ENCODE measurements at regions not wholly inside any gene's neighbourhood (a gene's known extent, or its start where the extent isn't known, plus 50 kb on each side); places are given as distances from the start of the nearest gene placed in this dataset.

DNA sequence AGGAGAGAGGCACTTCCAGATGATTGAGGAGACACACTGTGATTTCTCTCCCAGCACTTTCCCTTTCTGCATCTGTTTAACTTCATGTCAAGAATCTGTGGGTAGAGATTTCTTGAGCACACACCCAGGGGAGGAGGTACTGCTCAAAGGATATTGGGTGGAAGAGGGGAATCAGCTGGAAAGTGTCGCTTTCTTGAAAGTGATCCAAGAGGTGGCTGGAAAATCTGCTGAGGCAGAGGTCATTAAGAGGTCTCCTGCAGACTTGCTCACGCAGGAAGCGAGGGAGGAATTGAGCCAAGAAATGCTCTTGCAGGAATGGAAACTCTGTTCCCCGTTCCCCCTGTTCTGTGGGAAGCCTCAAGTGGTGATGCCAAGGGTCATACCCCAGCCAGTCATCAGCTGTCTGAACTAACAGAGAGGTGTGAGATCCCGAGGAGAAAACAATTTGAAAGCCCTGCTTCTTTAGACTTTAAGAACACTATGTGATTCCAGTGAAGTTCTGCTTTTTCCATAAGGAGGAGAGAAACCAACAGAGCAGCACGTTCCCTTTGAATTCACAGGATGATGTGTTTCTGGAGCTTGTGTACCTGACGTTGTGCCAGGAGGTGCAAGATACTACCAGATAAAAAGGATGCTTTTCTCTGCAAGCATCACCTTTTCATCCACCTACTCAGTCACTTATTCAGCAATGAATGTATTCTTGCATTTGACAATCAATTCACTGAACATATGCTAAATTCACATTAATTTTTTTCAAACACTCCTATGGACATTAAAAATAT, 163.4 kb upstream of the GPR12 start:
- TF ChIP-seq POLR2AphosphoS5 (IDR thresholded peaks at IDR 0.05) = no peak
- TF ChIP-seq, protein P1, sequence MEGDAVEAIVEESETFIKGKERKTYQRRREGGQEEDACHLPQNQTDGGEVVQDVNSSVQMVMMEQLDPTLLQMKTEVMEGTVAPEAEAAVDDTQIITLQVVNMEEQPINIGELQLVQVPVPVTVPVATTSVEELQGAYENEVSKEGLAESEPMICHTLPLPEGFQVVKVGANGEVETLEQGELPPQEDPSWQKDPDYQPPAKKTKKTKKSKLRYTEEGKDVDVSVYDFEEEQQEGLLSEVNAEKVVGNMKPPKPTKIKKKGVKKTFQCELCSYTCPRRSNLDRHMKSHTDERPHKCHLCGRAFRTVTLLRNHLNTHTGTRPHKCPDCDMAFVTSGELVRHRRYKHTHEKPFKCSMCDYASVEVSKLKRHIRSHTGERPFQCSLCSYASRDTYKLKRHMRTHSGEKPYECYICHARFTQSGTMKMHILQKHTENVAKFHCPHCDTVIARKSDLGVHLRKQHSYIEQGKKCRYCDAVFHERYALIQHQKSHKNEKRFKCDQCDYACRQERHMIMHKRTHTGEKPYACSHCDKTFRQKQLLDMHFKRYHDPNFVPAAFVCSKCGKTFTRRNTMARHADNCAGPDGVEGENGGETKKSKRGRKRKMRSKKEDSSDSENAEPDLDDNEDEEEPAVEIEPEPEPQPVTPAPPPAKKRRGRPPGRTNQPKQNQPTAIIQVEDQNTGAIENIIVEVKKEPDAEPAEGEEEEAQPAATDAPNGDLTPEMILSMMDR (IDR thresholded peaks at IDR 0.05) = no peak
- TF ChIP-seq POLR2A (IDR thresholded peaks at IDR 0.05) = no peak
- H3K27ac ChIP-seq = no peak overlapping the region
- intact Hi-C loops (cut with DNase I; ENCODE audit: low total_unique reads) = no loop called here
- DNase-seq (ENCODE audit: low spot score in 2 of 2) = no peak
- no peaks in the 10 kb centered on the region for H3K9me3 ChIP-seq
- no peaks in the 10 kb centered on the region for H3K36me3 ChIP-seq
- H3K27me3 ChIP-seq = peaks cover 0 to 10% of the 10 kb centered on the region in 2 donors
- no peaks in the 10 kb centered on the region for H3K4me1 ChIP-seq
- no peak overlapping the region for H3K4me3 ChIP-seq

DNA sequence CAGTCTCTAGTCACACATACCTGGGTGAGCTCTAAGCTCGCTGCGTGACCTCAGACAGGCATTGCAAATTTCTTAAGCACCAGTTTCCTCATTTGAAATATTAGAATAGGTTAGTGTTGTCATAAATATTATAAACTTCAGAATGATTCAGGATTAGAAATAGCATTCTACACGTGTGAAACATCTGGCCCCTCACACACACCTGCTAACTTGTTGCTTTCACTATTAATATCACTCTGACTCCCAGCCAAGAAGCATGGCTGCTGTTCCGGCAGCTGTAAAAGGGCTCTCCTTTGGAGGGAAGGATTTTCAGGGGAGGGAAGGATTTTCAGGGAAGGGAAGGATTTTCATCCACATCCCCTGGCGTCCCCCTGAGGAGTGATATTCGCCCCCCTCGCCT, 161.3 kb upstream of the GPR12 start:
- Histone ChIP-seq H3K4me1 (no peaks in the 10 kb centered on the region), H3K27ac (no peak overlapping the region), H3K27me3 (peaks cover 0 to 10% of the 10 kb centered on the region in 2 donors), H3K36me3 (no peaks in the 10 kb centered on the region), H3K9me3 (no peaks in the 10 kb centered on the region), H3K4me3 (no peak overlapping the region)
- DNase-seq (ENCODE audit: low spot score in 2 of 2) = no peak
- TF ChIP-seq POLR2A (IDR thresholded peaks at IDR 0.05) = no peak
- TF ChIP-seq, protein P1 (IDR thresholded peaks at IDR 0.05) = no peak
- no peak for TF ChIP-seq POLR2AphosphoS5 (IDR thresholded peaks at IDR 0.05)
- intact Hi-C loops (cut with DNase I; ENCODE audit: low total_unique reads) = no loop called here

DNA sequence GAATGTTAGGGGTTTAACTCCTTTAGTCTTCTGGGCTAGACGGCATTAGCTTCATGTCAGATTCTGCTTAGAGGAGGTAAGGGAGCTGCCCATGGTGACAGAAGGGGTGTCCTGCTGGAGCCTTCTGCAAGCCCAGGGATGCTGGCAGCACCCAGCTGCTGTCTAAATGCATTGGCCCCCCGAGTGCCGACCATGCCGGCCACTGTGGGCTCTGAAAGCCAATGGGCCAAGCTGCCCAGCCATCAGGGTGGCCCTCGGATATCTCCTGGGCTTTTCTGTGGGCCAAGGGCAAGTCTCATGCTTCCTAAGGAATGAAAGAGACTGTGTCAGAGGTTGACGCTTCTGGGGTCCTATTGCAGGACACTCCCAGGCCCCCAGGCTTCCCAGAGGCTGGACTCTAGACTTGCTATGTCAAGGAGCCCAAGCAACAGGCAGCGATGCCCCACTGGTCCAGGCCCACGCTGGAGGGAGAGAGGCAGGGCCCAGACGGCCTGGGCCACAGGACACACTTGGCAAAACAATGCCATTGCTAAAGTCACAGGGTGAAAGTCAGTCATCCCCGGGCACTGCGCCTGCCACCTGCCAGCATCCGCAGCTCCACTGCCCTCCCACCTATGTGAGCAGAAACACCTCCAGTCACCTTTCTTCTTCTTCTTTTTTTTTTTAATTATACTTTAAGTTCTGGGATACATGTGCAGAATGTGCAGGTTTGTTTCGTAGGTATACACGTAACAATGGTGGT, 160.2 kb upstream of the GPR12 start:
- Histone ChIP-seq H3K27me3 (peaks cover 0 to 10% of the 10 kb centered on the region in 2 donors), H3K4me3 (no peak overlapping the region), H3K4me1 (no peaks in the 10 kb centered on the region), H3K9me3 (no peaks in the 10 kb centered on the region), H3K36me3 (no peaks in the 10 kb centered on the region), H3K27ac (no peak overlapping the region)
- TF ChIP-seq, protein P1 (IDR thresholded peaks at IDR 0.05) = no peak
- TF ChIP-seq POLR2A (IDR thresholded peaks at IDR 0.05) = no peak
- no peak for TF ChIP-seq POLR2AphosphoS5 (IDR thresholded peaks at IDR 0.05)
- intact Hi-C loops (cut with DNase I; ENCODE audit: low total_unique reads) = no loop called here
- no peak for DNase-seq (ENCODE audit: low spot score in 2 of 2)

DNA sequence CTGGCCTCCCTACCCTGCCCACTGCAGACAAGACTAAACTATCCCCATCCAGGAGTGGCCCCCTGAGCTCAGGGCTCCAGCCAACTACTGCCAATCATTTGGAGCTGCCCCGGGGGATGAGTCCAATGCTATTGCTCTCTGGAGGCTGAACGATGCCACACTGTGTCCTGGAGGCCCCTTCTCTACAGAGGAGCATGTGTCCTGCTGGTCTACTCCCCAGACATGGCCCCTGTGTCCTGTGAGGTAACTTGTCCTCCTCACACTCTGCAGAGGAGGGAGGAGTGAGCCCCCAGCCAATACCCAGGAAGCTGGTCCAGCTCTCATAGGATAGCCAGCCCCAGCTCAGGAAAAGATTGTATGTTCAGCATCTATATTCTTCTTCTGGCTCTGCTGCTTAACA, 159.1 kb upstream of the GPR12 start:
- no peaks in the 10 kb centered on the region for H3K9me3 ChIP-seq
- no peak overlapping the region for H3K27ac ChIP-seq
- H3K27me3 ChIP-seq = peaks cover 0 to 6% of the 10 kb centered on the region in 2 donors
- no peaks in the 10 kb centered on the region for H3K4me1 ChIP-seq
- intact Hi-C loops (cut with DNase I; ENCODE audit: low total_unique reads) = no loop called here
- H3K36me3 ChIP-seq = no peaks in the 10 kb centered on the region
- TF ChIP-seq, protein P1 (IDR thresholded peaks at IDR 0.05) = no peak
- TF ChIP-seq POLR2A (IDR thresholded peaks at IDR 0.05) (no peak), POLR2AphosphoS5 (IDR thresholded peaks at IDR 0.05) (no peak)
- no peak for DNase-seq (ENCODE audit: low spot score in 2 of 2)
- no peak overlapping the region for H3K4me3 ChIP-seq

DNA sequence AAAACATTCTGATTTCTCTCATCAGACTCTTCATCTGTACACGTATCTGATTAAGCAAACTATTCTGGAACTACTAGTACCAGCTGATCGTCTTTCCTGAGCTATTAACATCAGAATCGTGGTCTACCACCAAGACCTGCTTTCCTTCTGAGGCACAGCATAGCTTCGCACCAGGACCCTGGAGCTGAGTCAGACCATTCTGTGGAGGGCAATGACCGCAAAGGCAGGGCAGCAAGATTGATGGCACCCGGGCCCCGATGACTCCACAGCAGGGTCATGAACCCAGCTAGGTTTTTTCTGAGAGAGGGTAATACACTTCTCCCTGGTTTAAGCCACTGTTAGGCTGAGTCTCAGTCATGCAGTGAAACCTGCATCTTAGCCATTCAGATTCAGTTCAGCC, 158.7 kb upstream of the GPR12 start:
- TF ChIP-seq POLR2A (IDR thresholded peaks at IDR 0.05) = no peak
- TF ChIP-seq, protein P1 (IDR thresholded peaks at IDR 0.05) = no peak
- TF ChIP-seq POLR2AphosphoS5 (IDR thresholded peaks at IDR 0.05) = no peak
- Histone ChIP-seq H3K27me3 (peaks cover 0 to 6% of the 10 kb centered on the region in 2 donors), H3K9me3 (no peaks in the 10 kb centered on the region), H3K27ac (no peak overlapping the region), H3K4me1 (no peaks in the 10 kb centered on the region), H3K4me3 (no peak overlapping the region), H3K36me3 (no peaks in the 10 kb centered on the region)
- intact Hi-C loops (cut with DNase I; ENCODE audit: low total_unique reads) = no loop called here
- DNase-seq (ENCODE audit: low spot score in 2 of 2) = no peak

All from breast epithelium (tissue), 4 donors.